SK-N-SH (cell line): ENCODE measurements at regions not wholly inside any gene's neighbourhood (a gene's known extent, or its start where the extent isn't known, plus 50 kb on each side); places are given as distances from the start of the nearest gene placed in this dataset.

Source experiments
- CTCF ChIA-PET: fragments of 300-600, 350-600 bp; formaldehyde crosslinking; extraction: SDS; loops from one replicate; lab custom pipeline; 2021; lab: Yijun Ruan, JAX
- POLR2A ChIA-PET: fragments of 350-600 bp; sonication (Branson Sonifier 250); formaldehyde crosslinking; extraction: SDS; loops from one replicate; lab custom pipeline; 2020; ENCODE audit warnings: antibody characterized with exemption, inconsistent platforms; lab: Yijun Ruan, JAX
- DNase-seq: peaks from one replicate; pipeline ENCODE4 v3.0.0; 2012
- H2AFZ ChIP-seq: fragments of 200-600 bp; sonication (generic); 2 replicates; pipeline ENCODE4 v1.8.1; 2016; ENCODE audit warnings: antibody characterized with exemption, mild to moderate bottlenecking, low read depth
- H3F3A ChIP-seq: fragments of 200-600 bp; sonication (generic); replicated peaks from 2 replicates; pipeline ENCODE3; 2016; ENCODE audit warnings: antibody characterized with exemption, mild to moderate bottlenecking; ENCODE audit not compliant: insufficient read depth
- H3K27ac ChIP-seq, 2 experiments: fragments of 200-500 bp in 1 of 2; fragments of 200-600 bp in 1 of 2; sonication (Bioruptor generic) in 1 of 2; sonication (generic), shearing (Covaris generic) in 1 of 2; 2 replicates each; pipeline versions ENCODE4 v1.5.1 to v1.6.1; 2014 to 2016; ENCODE audit warnings: low read depth in 2 of 2, inconsistent platforms in 1 of 2, low read length in 1 of 2, mild to moderate bottlenecking in 1 of 2, mixed read lengths in 1 of 2
- H3K27me3 ChIP-seq: fragments of 200-600 bp; sonication (generic), shearing (Covaris generic); 2 replicates; pipeline ENCODE4 v1.6.1; 2016; ENCODE audit warnings: mixed run types; ENCODE audit not compliant: insufficient read depth
- H3K36me3 ChIP-seq, 2 experiments: fragments of 200-500 bp in 1 of 2; fragments of 200-600 bp in 1 of 2; sonication (Bioruptor generic) in 1 of 2; sonication (generic) in 1 of 2; replicated peaks in 1 of 2; 2 replicates each; pipeline versions ENCODE3 to v1.5.1; 2014 to 2016; ENCODE audit warnings: low read length in 1 of 2, mild to moderate bottlenecking in 1 of 2; ENCODE audit not compliant: insufficient read depth in 2 of 2, control insufficient read depth in 1 of 2
- H3K4me1 ChIP-seq, 2 experiments: fragments of 200-500 bp in 1 of 2; fragments of 200-600 bp in 1 of 2; sonication (Bioruptor generic) in 1 of 2; sonication (generic), shearing (Covaris generic) in 1 of 2; 2 replicates each; pipeline versions ENCODE4 v1.5.1 to v1.6.1; 2014 to 2016; ENCODE audit warnings: low read depth in 1 of 2, low read length in 1 of 2, mixed run types in 1 of 2; ENCODE audit not compliant: insufficient read depth in 2 of 2, control insufficient read depth in 1 of 2
- H3K4me2 ChIP-seq: fragments of 200-600 bp; sonication (generic), shearing (Covaris generic); 2 replicates; pipeline ENCODE4 v1.6.1; 2017; ENCODE audit warnings: mixed run types
- H3K4me3 ChIP-seq, 2 experiments: fragments of 200-500 bp in 1 of 2; fragments of 200-600 bp in 1 of 2; sonication (Bioruptor generic) in 1 of 2; sonication (generic), shearing (Covaris generic) in 1 of 2; 2 replicates each; pipeline versions ENCODE4 v1.5.1 to v1.8.1; 2014 to 2016; ENCODE audit warnings: low read depth in 2 of 2, inconsistent platforms in 1 of 2, low read length in 1 of 2, mild to moderate bottlenecking in 1 of 2, mixed read lengths in 1 of 2, moderate library complexity in 1 of 2
- H3K79me2 ChIP-seq: fragments of 200-600 bp; sonication (generic); 2 replicates; pipeline ENCODE4 v1.8.1; 2017; ENCODE audit warnings: mild to moderate bottlenecking; ENCODE audit not compliant: insufficient read depth
- H3K9ac ChIP-seq: fragments of 200-600 bp; sonication (generic); 2 replicates; pipeline ENCODE4 v1.6.1; 2017; ENCODE audit warnings: mixed run types
- H3K9me2 ChIP-seq: fragments of 200-600 bp; sonication (generic); 2 replicates; pipeline ENCODE4 v1.6.1; 2017; ENCODE audit warnings: mixed run types
- H3K9me3 ChIP-seq: fragments of 200-600 bp; sonication (generic); 2 replicates; pipeline ENCODE4 v1.6.1; 2017; ENCODE audit warnings: mixed run types, mild to moderate bottlenecking, moderate library complexity
- H4K20me1 ChIP-seq: fragments of 200-600 bp; sonication (generic); 2 replicates; pipeline ENCODE4 v1.6.1; 2017; ENCODE audit warnings: mild to moderate bottlenecking, mixed run types; ENCODE audit not compliant: insufficient read depth
- FOXJ3 ChIP-seq: sonication (generic); formaldehyde crosslinking; IDR thresholded peaks from 2 replicates; pipeline ENCODE4 v1.5.1; 2020; ENCODE audit warnings: mild to moderate bottlenecking, missing genetic modification reagents
- FOXM1 ChIP-seq: IDR thresholded peaks from 2 replicates; pipeline ENCODE4 v1.4.0; 2012; ENCODE audit warnings: low read depth, mild to moderate bottlenecking
- GABPA ChIP-seq: IDR thresholded peaks from 2 replicates; pipeline ENCODE4 v1.4.0; 2012; ENCODE audit warnings: low read depth, mild to moderate bottlenecking
- NRF1 ChIP-seq: IDR thresholded peaks from 2 replicates; pipeline ENCODE4 v1.6.1; 2012; ENCODE audit warnings: low read depth, mild to moderate bottlenecking, low read length
- POLR2AphosphoS5 ChIP-seq: IDR thresholded peaks from 2 replicates; pipeline ENCODE4 v1.6.1; 2012; ENCODE audit warnings: low read depth, low read length
- RAD21 ChIP-seq: IDR thresholded peaks from 2 replicates; pipeline ENCODE4 v1.6.1; 2012; ENCODE audit warnings: mild to moderate bottlenecking, low read length
- RXRA ChIP-seq: IDR thresholded peaks from 2 replicates; pipeline ENCODE4 v1.4.0; 2012; ENCODE audit warnings: low read depth, mild to moderate bottlenecking, borderline replicate concordance
- SIN3A ChIP-seq: IDR thresholded peaks from 2 replicates; pipeline ENCODE4 v1.6.1; 2012; ENCODE audit warnings: low read depth, mild to moderate bottlenecking, low read length, moderate library complexity, borderline replicate concordance
- SMC3 ChIP-seq: IDR thresholded peaks from 2 replicates; pipeline ENCODE4 v1.6.1; 2012; ENCODE audit warnings: low read depth, low read length, improper control_type of control experiment
- TAF1 ChIP-seq: IDR thresholded peaks from 2 replicates; pipeline ENCODE4 v1.6.1; 2012; ENCODE audit warnings: low read depth, mild to moderate bottlenecking, low read length, moderate library complexity, borderline replicate concordance
- TCF12 ChIP-seq: IDR thresholded peaks from 2 replicates; pipeline ENCODE4 v1.4.0; 2012
- TEAD4 ChIP-seq: IDR thresholded peaks from 2 replicates; pipeline ENCODE4 v1.4.0; 2012; ENCODE audit warnings: mild to moderate bottlenecking, borderline replicate concordance; ENCODE audit not compliant: insufficient read depth
- WGBS: methylation state at CpG from one replicate; pipeline ENCODE4 v1.1.6; 2017; ENCODE audit warnings: low lambda C conversion rate; 5-methylcytosine and 5-hydroxymethylcytosine counted together
- TF ChIP-seq, protein P1 (sequence below): fragments of 200-600 bp; sonication (generic); IDR thresholded peaks from 2 replicates; pipeline ENCODE4 v1.6.1; 2017; ENCODE audit warnings: antibody characterized with exemption, mild to moderate bottlenecking, moderate library complexity
- TF ChIP-seq, protein P2 (sequence below): IDR thresholded peaks from 2 replicates; pipeline ENCODE4 v1.4.0; 2012; ENCODE audit warnings: low read depth, borderline replicate concordance

DNA sequence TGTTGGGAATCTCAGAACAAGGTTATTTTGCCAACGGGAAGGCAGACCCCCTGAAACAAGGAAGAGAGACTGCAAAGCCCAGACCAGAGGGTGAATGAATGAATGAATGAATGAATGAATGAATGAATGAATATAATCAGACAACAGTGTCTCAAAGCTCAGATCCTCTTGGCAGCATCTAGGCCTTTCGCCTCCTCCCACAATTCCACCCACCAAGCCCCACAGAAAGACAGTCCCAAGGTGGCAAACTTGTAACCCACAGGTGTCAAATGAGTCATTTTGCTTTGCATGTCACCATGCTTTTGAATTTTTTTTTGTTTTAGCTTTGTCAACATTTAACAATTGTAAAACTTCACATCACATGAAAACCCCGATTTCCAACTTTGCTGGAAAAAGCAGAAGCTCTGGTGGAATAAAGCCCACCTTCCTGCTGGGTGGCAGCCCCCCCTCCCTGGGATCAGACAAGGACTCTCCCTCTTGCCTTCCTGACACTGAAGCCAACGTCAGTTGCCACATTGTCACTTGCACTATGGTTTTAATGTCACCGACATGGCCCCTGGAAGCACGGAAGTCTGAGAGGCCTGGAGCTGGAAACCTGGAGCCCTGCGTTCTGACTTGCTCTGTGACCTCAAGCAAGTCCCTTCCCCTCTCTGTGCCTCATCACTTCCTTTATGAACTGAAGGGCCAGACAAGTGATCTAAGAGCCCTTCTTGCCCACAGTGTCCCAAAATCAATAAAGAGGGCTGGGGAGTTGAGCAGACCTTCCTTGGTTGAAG is 134.6 kb upstream of the RUNX3 start (continued):
- TF ChIP-seq, protein P1, sequence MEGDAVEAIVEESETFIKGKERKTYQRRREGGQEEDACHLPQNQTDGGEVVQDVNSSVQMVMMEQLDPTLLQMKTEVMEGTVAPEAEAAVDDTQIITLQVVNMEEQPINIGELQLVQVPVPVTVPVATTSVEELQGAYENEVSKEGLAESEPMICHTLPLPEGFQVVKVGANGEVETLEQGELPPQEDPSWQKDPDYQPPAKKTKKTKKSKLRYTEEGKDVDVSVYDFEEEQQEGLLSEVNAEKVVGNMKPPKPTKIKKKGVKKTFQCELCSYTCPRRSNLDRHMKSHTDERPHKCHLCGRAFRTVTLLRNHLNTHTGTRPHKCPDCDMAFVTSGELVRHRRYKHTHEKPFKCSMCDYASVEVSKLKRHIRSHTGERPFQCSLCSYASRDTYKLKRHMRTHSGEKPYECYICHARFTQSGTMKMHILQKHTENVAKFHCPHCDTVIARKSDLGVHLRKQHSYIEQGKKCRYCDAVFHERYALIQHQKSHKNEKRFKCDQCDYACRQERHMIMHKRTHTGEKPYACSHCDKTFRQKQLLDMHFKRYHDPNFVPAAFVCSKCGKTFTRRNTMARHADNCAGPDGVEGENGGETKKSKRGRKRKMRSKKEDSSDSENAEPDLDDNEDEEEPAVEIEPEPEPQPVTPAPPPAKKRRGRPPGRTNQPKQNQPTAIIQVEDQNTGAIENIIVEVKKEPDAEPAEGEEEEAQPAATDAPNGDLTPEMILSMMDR: no peak

DNA sequence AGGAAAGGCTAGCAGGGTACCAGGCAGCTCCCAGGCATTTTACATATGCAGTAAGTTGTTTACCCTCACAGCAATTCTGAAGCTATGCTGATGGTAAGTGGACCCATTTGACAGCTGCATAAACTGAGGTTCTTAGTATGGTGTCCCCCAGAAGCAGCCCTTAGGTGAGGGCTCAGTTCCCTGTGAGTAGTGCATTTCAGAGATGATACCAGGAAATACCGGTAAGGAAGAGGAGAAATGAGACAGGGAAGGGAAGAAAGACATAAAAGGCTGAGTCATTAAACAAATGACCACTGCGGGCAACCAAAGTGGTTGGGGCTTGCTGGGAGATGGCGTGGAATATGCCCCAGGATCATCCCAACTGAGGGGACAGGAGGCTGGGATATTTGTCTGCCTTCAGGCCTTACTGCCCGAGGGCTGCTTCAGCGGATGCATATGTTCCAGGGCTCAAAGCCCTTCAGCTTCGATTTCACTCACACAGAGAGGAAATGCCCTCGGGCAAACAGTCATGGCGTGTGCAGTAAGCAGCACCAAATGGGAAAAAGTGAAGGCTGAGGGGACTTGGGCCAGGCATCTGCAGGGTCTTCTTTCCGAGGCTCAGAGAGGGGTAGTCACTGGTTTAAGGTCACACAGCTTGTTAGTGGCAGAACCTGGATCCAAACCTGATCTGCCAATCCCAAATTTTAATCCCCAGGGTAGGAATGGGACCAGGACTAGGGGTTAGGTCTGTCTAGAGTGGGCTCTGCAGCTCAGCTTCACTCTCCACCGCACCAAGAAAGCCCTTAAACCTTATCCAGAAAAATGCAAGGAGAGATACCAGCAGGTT is 133.7 kb upstream of the RUNX3 start:
- TF ChIP-seq TCF12 (no peak), GABPA (no peak), FOXJ3 (no peak), NRF1 (no peak), TAF1 (no peak), RXRA (no peak), SMC3 (no peak), TEAD4 (no peak), POLR2AphosphoS5 (no peak), SIN3A (no peak), FOXM1 (no peak), RAD21 (no peak)
- TF ChIP-seq, protein P2, sequence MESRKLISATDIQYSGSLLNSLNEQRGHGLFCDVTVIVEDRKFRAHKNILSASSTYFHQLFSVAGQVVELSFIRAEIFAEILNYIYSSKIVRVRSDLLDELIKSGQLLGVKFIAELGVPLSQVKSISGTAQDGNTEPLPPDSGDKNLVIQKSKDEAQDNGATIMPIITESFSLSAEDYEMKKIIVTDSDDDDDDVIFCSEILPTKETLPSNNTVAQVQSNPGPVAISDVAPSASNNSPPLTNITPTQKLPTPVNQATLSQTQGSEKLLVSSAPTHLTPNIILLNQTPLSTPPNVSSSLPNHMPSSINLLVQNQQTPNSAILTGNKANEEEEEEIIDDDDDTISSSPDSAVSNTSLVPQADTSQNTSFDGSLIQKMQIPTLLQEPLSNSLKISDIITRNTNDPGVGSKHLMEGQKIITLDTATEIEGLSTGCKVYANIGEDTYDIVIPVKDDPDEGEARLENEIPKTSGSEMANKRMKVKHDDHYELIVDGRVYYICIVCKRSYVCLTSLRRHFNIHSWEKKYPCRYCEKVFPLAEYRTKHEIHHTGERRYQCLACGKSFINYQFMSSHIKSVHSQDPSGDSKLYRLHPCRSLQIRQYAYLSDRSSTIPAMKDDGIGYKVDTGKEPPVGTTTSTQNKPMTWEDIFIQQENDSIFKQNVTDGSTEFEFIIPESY: no peak
- TF ChIP-seq, all 33 proteins: peak for 0
- Histone ChIP-seq H2AFZ (no peak overlapping the region), H3K4me1 (peaks cover 0 to 36% of the 10 kb centered on the region in 2 experiments; a peak in 1 of 4 replicates), H3K4me3 (no peak overlapping the region), H3K27ac (no peak overlapping the region), H3F3A (no peaks in the 10 kb centered on the region), H4K20me1 (no peaks in the 10 kb centered on the region), H3K9ac (no peak overlapping the region), H3K4me2 (no peak overlapping the region), H3K36me3 (no peaks in the 10 kb centered on the region), H3K9me3 (no peaks in the 10 kb centered on the region), H3K9me2 (no peaks in the 10 kb centered on the region), H3K27me3 (peaks cover 4% of the 10 kb centered on the region; the same call in 1 of the 2 replicates), H3K79me2 (no peaks in the 10 kb centered on the region)
- WGBS: 51% methylated on average over 8 of the region's 10 CpGs
- DNase-seq: no peak
- ChIA-PET CTCF (interaction anchor here (0.7 to 4.4 kb wide), 6 partner anchors 9 to 131 kb away, joined by 3 to 17 read pairs (median 3); no protein-coding TSS in a partner anchor), POLR2A (no interaction called here)
